Activated B cell treated with CpG ODN at 0.5 μM for 24 hours (primary cell): ENCODE measurements at regions not wholly inside any gene's neighbourhood (a gene's known extent, or its start where the extent isn't known, plus 50 kb on each side); places are given as distances from the start of the nearest gene placed in this dataset.

Experiments
- ATAC-seq: fragments of 200-7000 bp; cut with Tn5 transposase; one replicate; pipeline ENCODE4 v1.10.0; 2021; ENCODE audit warnings: low read depth, mild to moderate bottlenecking, moderate library complexity
- CTCF ChIA-PET: fragments of 350-600 bp; sonication (Branson Sonifier 250); formaldehyde crosslinking; loops from one replicate; lab custom pipeline; 2021; ENCODE audit warnings: antibody characterized with exemption; lab: Charles Lee
- POLR2A ChIA-PET: fragments of 350-600 bp; sonication (Branson Sonifier 250); formaldehyde crosslinking; loops from one replicate; lab custom pipeline; 2021; ENCODE audit warnings: antibody characterized with exemption; lab: Charles Lee
- DNase-seq: peaks from one replicate; pipeline ENCODE4 v3.0.0; 2022
- H3K27ac Mint-ChIP-seq: one replicate; pipeline ENCODE4 v1.8.0; 2020; ENCODE audit warnings: mixed read lengths
- H3K27me3 Mint-ChIP-seq: one replicate; pipeline ENCODE4 v1.8.0; 2021; ENCODE audit warnings: mixed read lengths
- H3K36me3 Mint-ChIP-seq: one replicate; pipeline ENCODE4 v1.8.0; 2021; ENCODE audit warnings: low read depth, mixed read lengths
- H3K4me1 Mint-ChIP-seq: one replicate; pipeline ENCODE4 v1.8.0; 2021; ENCODE audit warnings: mixed read lengths
- H3K4me3 Mint-ChIP-seq: one replicate; pipeline ENCODE4 v1.8.0; 2020; ENCODE audit warnings: mild to moderate bottlenecking, mixed read lengths
- H3K9me3 Mint-ChIP-seq: one replicate; pipeline ENCODE4 v1.8.0; 2020; ENCODE audit warnings: mixed read lengths
- intact Hi-C: fragments of 100-400 bp; cut with micrococcal nuclease; formaldehyde crosslinking; loops from one replicate; pipeline ENCODE4 v1.15.1; 2024
- TF ChIP-seq, protein P1 (sequence below): fragments of 200-600 bp; IDR thresholded peaks from one replicate; pipeline ENCODE4 v1.8.0; 2022; ENCODE audit warnings: antibody characterized with exemption, mild to moderate bottlenecking

- no peak overlapping the region for H3K27ac Mint-ChIP-seq
- TF ChIP-seq, protein P1, sequence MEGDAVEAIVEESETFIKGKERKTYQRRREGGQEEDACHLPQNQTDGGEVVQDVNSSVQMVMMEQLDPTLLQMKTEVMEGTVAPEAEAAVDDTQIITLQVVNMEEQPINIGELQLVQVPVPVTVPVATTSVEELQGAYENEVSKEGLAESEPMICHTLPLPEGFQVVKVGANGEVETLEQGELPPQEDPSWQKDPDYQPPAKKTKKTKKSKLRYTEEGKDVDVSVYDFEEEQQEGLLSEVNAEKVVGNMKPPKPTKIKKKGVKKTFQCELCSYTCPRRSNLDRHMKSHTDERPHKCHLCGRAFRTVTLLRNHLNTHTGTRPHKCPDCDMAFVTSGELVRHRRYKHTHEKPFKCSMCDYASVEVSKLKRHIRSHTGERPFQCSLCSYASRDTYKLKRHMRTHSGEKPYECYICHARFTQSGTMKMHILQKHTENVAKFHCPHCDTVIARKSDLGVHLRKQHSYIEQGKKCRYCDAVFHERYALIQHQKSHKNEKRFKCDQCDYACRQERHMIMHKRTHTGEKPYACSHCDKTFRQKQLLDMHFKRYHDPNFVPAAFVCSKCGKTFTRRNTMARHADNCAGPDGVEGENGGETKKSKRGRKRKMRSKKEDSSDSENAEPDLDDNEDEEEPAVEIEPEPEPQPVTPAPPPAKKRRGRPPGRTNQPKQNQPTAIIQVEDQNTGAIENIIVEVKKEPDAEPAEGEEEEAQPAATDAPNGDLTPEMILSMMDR: no peak
- DNase-seq (no peak), ATAC-seq (no peak)
- POLR2A ChIA-PET: no interaction called here
- H3K27me3 Mint-ChIP-seq: no peaks in the 10 kb centered on the region
- H3K4me3 Mint-ChIP-seq: no peak overlapping the region
- CTCF ChIA-PET: no interaction called here
- intact Hi-C loops: no loop called here
- no peaks in the 10 kb centered on the region for H3K36me3 Mint-ChIP-seq
- no peaks in the 10 kb centered on the region for H3K4me1 Mint-ChIP-seq
- peaks cover 2% of the 10 kb centered on the region for H3K9me3 Mint-ChIP-seq
Observed at GRCh38 chr6:126546541-126547120, 206.7 kb downstream of the CENPW start.

- DNase-seq (no peak), ATAC-seq (no peak)
- ChIA-PET POLR2A (no interaction called here), CTCF (no interaction called here)
- no peaks in the 10 kb centered on the region for H3K27me3 Mint-ChIP-seq
- intact Hi-C loops: no loop called here
- peaks cover 2% of the 10 kb centered on the region for H3K9me3 Mint-ChIP-seq
- H3K4me1 Mint-ChIP-seq: no peaks in the 10 kb centered on the region
- TF ChIP-seq, protein P1: no peak
- H3K27ac Mint-ChIP-seq: no peak overlapping the region
- H3K36me3 Mint-ChIP-seq: no peaks in the 10 kb centered on the region
- H3K4me3 Mint-ChIP-seq: no peak overlapping the region
Observed at GRCh38 chr6:126548300-126548699, 208.4 kb downstream of the CENPW start.

DNA sequence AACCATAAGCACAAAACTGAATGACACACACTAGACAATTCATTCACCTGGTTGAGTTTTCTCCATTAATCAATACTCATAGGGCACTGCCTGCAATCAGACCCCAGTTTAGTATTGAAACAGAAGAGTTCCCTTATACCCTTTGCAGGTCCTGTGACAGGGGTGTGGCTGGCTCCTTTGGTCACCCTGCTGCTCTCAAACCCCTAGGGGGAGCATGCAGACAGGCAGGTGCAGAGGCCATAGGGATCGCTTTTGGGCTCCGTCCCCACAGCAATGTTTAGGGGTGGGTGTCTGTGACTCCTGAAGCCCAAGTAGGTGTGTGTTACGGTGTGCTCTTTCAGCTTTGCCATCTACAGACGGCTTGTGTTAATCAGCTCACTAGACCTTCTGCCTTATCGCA lies 210.4 kb downstream of the CENPW start:
- ATAC-seq (no peak), DNase-seq (no peak)
- intact Hi-C loops: no loop called here
- TF ChIP-seq, protein P1: no peak
- POLR2A ChIA-PET: no interaction called here
- H3K9me3 Mint-ChIP-seq: no peaks in the 10 kb centered on the region
- no peak overlapping the region for H3K4me3 Mint-ChIP-seq
- no peaks in the 10 kb centered on the region for H3K4me1 Mint-ChIP-seq
- no peak overlapping the region for H3K27ac Mint-ChIP-seq
- H3K27me3 Mint-ChIP-seq: no peaks in the 10 kb centered on the region
- H3K36me3 Mint-ChIP-seq: no peaks in the 10 kb centered on the region
- CTCF ChIA-PET: no interaction called here

GRCh38 chr6:126551832-126552231 lies 211.9 kb downstream of the CENPW start:
- H3K36me3 Mint-ChIP-seq: no peaks in the 10 kb centered on the region
- ChIA-PET CTCF (no interaction called here), POLR2A (no interaction called here)
- H3K27ac Mint-ChIP-seq: no peak overlapping the region
- no peak for DNase-seq
- ATAC-seq: no peak
- peaks cover 3% of the 10 kb centered on the region for H3K9me3 Mint-ChIP-seq
- no peak overlapping the region for H3K4me3 Mint-ChIP-seq
- TF ChIP-seq, protein P1: no peak
- intact Hi-C loops: no loop called here
- H3K4me1 Mint-ChIP-seq: no peaks in the 10 kb centered on the region
- H3K27me3 Mint-ChIP-seq: no peaks in the 10 kb centered on the region

DNA sequence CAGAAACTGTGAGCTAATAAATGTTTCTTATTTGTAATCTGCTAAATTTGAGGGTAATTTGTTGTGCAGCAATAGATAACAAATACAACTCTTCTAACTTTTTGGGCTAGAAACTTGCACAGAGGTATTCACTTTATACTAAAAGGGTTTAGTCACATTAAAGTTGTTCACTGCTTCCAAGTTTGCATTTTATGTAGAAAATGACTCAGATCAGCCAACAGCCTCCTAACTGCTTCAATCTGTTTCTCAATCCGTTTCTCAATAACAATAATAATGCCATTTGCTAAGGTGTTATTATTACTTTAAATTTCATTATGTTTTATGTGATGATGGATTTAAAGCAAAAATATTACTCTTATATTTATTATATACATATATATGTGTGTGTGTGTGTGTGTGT lies 213.9 kb downstream of the CENPW start:
- no peaks in the 10 kb centered on the region for H3K36me3 Mint-ChIP-seq
- H3K27ac Mint-ChIP-seq: no peak overlapping the region
- intact Hi-C loops: no loop called here
- ATAC-seq (no peak), DNase-seq (no peak)
- no peaks in the 10 kb centered on the region for H3K27me3 Mint-ChIP-seq
- no peak overlapping the region for H3K4me3 Mint-ChIP-seq
- H3K4me1 Mint-ChIP-seq: no peaks in the 10 kb centered on the region
- peaks cover 3% of the 10 kb centered on the region for H3K9me3 Mint-ChIP-seq
- CTCF ChIA-PET: no interaction called here
- POLR2A ChIA-PET: no interaction called here
- TF ChIP-seq, protein P1: no peak
